Neural cell (in vitro differentiated cells): ENCODE measurements at regions not wholly inside any gene's neighbourhood (a gene's known extent, or its start where the extent isn't known, plus 50 kb on each side); places are given as distances from the start of the nearest gene placed in this dataset.

ENCODE experiments used
- CTCF ChIP-seq: fragments of 450-650 bp; IDR thresholded peaks from 2 replicates; pipeline ENCODE4 v1.5.1; 2014; ENCODE audit warnings: antibody characterized with exemption, mild to moderate bottlenecking, moderate library complexity; ENCODE audit not compliant: poor library complexity, severe bottlenecking
- EZH2 ChIP-seq: fragments of 200-600, 300-800 bp; shearing (Covaris generic), sonication (generic); IDR thresholded peaks from 2 replicates; pipeline ENCODE4 v1.6.1; 2014; ENCODE audit warnings: antibody characterized with exemption, low read length, borderline replicate concordance, mild to moderate bottlenecking; ENCODE audit not compliant: insufficient read depth, poor library complexity, severe bottlenecking
- SMC3 ChIP-seq: fragments of 450-650 bp; conservative IDR thresholded peaks from 2 replicates; pipeline ENCODE4 v1.6.1; 2014; ENCODE audit warnings: antibody characterized with exemption, mild to moderate bottlenecking, moderate library complexity; ENCODE audit not compliant: poor library complexity
- TAF1 ChIP-seq: IDR thresholded peaks from 2 replicates; pipeline ENCODE4 v1.6.1; 2012; ENCODE audit warnings: low read depth

GRCh38 chr16:80104401-80104800, 436.4 kb upstream of the DYNLRB2 start:
- TF ChIP-seq EZH2 (no peak), CTCF (peak; percentile 19), TAF1 (no peak), SMC3 (no peak)
